Esophagus squamous epithelium (tissue), 4 donors: ENCODE measurements at regions not wholly inside any gene's neighbourhood (a gene's known extent, or its start where the extent isn't known, plus 50 kb on each side); places are given as distances from the start of the nearest gene placed in this dataset.

Experiments
- CTCF ChIP-seq, 6 experiments: fragments of 450-650 bp in 4 of 6; fragments of 200-600 bp in 2 of 6; sonication (generic) in 2 of 6; IDR thresholded peaks; one replicate each; pipeline ENCODE4 v1.5.1; 2016 to 2019; ENCODE audit warnings: antibody characterized with exemption in 6 of 6, mild to moderate bottlenecking in 4 of 6, moderate library complexity in 4 of 6
- POLR2A ChIP-seq, 4 donors: fragments of 450-650 bp; IDR thresholded peaks; one replicate each; pipeline ENCODE4 v1.6.1; 2017; ENCODE audit warnings: antibody characterized with exemption in 4 of 4, mild to moderate bottlenecking in 4 of 4, moderate library complexity in 3 of 4

- TF ChIP-seq POLR2A (IDR thresholded peaks at IDR 0.05) (no peak), CTCF (IDR thresholded peaks at IDR 0.05) (no peak)
Measured at GRCh38 chr13:33766329-33767123, 51.4 kb upstream of the RFC3 start.
